DMS53 (cell line): ENCODE measurements at regions not wholly inside any gene's neighbourhood (a gene's known extent, or its start where the extent isn't known, plus 50 kb on each side); places are given as distances from the start of the nearest gene placed in this dataset.

ENCODE experiments used
- DNase-seq: peaks from one replicate; lab custom pipeline; 2025; lab: John Stamatoyannopoulos, UW

DNA sequence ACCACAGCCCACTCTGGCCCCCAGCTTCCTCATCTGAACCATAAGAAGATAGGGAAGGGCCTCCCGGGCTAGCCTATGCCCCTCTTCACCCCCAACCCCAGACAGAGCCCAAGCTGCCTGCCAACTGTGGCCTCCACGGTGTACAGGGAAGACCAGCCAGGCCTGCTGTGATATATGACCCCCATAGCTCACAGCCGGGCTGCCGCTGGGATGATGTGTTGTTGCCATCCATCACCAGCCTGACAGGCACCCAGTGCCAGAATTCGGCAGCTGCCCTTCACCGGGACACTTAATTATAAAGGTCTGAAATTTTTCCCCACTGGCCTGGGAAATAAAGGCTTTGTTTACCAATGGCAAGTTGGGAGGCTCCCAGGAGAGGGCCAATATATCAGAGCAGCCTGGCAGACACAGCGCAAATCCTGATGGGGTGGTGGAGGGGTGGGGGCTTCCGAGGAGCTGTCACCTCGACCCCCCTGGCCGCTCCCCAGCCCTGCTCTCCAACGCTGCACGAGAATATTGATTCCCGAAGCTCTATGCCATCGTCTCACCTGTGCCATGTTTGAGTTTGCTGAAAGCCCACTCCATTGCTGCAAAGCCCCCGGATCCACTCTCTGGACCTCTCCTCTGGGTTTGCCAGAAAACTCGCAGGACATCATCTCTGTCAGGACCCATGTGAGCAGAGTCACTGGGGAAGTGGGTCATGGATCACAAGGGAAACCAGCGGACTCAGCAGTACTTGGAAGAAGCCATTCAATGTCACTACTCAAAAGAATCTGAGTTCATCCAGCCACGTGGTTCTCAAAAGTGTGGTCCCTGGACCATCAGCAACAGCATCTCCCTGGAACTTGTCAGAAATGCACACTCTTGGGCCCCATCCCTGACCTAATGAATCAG, 296.9 kb downstream of the MN1 start:
- DNase-seq: no peak

DNA sequence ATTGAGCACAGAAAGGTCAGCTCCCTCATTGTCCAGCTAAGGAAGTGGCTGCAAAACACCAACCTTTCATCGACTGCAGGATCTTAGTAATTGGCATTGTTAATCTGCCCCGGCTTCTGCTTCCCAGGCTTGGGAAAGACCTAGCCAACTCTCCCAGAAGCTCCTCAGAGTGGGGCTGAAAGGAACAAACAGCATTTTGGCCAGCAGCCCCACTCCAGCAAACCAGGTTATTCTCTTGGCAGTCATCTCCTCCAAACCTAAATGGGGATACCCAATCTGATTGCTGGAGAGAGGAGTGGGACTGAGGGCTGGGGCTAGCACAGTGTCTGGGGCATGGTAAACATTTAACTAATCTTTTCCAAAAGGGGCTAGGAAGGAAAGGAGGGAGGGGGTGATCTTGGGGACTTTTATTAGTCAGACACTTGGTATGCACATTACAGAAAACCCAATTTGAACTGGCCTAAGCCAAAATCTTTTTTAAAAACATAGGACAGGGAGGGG, 294.4 kb downstream of the MN1 start:
- no peak for DNase-seq

DNA sequence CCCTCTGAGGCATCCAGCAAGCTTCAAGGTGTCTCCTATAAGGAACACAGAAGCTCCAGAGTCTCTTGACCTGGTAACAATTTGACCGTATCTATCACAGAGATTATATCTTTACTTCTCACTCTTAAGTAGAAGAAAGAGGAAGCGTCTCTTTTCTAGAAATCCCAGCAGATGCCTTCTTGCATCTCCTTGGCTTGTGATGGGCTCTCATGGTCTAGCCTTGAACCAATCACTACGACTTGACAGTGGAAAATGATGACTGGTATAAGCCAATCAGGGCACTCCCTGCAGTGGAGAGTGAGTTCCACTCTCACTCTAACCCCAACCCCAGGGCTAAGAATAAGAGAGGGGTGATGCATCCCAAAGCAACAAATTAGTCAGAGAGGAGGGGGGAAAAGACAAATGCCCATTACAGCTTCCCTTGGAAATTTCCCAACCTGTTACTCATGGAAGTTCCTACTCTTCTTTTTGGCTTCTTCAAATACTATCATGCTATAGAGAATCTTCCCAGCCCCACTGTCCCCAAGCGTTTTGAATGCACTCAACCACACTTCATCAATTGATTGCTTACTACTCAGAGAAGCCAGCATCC, 293.5 kb downstream of the MN1 start:
- DNase-seq: no peak

DNA sequence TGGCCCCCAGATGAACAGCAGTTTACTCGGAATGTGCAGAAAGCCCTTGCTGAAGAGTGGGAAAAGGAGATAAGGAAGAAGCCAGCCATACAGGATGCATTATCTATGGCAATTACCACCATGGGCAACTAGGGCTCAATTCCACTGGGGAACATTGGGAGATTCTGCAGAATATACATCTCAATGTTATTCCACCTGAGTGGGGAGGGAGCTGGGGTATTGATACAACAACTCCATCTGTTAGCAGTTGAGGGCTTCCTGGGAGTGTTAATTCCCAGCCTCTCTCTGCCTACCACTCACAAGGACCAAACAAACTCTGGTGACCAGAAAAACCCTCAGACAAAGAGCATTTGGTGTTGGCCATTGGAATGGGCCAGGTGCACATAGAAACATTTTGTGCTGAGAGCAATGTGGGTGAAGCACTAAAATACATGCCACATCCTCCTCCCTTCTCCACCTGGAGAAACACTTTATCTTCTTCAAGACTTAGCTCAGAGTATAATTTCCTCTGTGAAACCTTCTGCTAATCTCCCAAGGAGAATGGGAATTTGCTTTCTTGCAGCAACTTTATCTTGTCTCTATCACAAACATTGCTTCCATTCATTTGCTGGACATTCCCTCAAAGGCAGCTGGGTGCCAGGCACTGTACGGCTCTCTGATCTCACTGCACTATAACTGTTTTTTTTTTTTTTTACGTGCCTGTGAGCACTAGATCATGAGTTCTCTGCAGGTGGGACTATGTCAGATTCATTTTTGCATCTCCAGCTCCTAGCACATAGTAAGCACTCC, 292.2 kb downstream of the MN1 start:
- no peak for DNase-seq

DNA sequence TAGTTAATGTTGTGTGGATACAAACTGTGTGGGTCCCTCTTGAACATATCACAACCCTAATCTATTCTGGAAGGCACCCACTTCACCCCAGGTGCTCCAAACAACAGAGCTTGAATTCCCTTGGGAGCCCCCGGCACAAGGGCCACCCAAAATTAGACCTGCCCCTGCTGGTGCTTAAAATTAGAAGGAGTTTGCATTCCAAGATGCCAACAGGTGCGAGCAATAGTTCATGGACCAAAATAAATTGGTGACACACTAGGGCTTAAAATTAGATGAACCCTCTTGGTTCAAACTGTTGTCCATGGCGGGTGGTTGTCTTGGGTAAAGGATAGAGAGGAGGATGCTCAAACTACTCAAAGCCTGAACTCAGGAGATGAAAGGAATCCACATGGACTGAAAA, 291.5 kb downstream of the MN1 start:
- no peak for DNase-seq

DNA sequence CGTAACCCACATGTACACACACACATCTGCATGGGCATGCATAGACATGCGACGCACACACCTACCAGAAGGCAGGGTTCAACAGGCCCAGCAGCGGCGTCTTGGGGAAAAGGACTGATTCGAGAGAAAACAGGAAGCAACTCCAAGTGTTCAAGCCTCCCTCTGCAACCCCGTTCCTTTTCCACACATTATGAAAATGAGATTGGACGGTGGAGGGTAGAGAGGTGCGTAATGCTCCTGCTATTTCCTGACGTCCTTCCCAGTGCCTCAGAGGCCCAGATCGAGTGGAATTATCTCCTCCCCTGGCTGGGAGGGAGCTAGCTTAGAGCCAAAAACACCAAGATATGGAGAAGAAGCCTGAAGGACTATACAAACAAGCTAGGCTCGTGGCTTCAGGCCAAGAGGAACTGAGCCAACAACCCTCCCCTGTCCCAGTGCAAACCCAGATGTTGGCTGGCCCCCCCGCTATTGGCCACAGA, 289.2 kb downstream of the MN1 start:
- DNase-seq: no peak

DNA sequence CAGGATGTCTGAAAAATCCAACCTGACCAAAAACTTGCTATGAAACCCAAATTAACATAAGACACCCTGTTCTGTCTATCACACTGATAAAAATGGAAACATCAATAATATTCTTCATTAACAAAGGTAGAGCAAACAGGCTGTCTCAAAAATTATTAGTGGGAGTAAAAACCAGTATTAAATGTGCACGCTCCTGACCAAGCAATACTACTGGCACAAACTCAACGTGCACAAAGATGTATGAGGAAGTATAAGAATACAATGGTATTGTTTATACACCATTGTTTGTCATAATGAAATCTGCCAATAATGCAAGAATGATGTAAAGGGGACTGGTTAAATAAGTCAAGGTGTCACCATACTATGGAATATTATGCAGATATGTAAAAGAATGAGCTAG, 288.5 kb downstream of the MN1 start:
- no peak for DNase-seq

DNA sequence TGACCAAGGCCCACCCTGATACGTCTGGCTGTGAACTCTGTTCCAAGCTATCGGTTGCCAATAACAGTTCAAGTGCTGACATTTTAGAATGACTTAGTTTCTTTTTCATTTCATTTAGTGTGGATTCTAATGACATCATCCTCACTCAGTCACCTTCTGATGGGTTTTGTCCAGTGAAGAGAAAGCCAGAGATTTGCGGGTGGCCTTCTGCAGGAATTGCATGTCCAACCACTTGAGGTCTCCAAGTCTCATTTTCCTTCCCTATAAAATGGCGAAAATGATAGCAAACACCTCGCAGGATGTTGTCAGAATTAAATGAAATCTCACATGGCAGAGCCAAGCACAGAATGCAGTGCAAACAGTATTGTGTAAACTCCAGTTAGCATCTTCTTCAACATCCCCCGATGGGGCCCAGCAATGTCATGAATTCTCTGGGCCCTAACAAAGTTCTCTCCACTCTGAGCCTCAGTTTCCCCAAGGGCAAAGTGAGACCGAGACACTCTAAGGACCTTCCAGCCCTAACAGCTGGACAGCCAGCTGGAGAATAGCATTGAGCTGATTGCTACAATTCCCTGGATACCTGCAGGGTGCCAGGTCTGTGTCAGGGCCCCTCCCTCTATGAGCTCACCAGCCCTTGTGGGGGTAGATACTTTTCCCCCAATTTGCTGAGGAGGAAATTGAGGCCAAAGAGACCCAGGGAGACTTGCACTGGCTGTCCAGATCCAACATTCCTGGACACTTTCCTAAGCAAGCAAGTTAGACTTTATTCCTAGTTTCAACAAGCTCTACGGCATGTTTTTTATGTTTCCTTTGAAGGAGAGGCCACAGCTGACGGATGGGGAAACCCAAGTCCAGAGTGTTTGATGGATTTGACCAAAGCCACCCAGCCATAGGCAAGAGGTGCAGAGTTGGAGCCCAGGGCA, 286.7 kb downstream of the MN1 start:
- DNase-seq: no peak

DNA sequence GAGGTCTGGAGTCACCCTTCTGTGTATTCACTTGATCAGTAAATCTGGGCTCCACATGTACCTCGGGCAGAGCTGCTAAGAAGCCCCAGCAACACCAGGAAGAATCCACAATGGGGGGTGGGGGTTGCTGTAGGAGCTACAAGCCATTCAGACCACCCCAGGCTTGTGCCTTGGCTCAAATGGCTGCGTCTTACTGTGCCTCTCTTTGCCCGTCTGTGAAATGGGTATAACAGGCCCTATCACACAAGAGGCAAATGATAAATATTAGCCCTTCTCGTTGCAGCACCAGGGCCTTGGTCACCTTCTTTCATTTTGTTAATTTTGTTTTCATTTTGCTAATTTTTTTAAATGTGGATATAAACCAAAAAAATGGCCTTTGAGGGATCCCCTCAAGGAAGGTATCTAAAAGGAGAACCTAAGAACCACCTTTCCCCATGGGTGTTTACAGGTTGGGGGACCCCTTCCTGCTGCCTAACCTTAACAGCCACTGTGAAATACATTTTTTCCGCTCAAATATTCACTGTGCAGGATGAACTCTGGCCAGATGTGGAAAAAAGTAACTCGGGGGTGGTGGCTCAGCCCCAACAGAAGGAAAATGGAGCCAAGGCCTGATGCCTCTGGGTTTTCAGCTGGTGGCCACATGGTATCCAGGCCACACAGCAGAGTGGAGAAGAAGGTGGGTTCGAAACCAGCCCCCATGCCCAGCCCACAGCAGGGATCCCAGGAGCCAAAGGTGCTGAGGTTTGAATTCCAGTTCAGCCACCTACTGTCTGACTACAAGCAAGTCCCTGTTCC, 284.0 kb downstream of the MN1 start:
- no peak for DNase-seq

DNA sequence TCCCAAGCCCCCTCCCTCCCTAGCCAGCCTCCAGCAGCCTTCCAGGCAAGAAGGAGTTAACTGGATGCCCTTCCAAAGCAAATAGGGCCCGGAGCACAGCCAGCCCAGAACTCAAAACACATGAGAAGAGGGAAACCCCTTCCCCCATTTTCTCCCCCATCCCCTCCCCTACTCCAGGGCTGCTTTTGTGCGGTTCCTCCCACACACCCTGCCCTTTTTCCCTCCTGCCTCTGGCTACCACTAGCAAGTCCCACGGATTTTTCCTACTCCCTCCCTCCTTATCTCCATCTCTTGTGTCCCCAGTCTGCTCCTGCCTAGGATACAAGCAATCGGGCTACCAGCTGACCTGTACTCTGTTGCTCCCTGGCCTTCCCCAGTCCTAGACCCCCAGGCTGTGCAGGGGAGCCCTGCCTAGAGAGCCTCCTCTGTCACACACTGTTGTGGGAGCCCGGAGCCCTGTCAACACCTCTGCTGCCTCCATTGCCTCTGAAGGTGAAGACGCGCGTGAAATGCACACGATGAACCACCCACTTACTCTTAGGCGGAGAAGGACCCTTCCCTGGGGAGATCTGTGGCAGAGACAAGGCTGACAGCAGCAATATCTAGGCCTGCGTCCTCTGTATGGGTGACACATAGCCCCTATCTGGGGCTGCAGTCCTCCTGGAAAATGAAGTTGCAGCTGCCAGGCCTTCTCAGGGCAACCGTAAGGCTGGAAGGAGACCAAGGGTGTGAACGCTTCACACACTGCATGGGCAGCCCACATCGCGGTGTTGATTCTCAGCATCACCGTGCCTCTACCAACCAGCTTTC, 282.8 kb downstream of the MN1 start:
- DNase-seq: no peak

DNA sequence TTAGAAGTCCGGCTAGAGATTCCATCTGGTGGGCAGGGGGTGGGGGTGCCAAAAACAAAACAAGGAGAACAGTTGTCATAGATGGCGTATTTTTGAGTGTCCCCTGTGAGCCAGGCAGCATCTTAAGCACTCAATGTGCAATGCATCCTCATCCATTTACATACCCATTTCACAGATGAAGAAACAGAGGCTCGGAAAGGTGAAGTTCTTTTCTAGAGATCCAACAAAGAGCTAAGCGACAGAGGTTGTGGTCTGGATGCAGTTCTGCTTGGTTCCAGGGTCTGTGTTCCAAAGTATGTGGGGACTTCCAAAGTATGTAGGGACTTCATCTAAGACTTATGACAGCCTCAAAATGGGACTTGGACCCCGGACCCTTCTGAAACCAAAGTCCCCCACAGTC, 277.8 kb downstream of the MN1 start:
- DNase-seq: no peak

DNA sequence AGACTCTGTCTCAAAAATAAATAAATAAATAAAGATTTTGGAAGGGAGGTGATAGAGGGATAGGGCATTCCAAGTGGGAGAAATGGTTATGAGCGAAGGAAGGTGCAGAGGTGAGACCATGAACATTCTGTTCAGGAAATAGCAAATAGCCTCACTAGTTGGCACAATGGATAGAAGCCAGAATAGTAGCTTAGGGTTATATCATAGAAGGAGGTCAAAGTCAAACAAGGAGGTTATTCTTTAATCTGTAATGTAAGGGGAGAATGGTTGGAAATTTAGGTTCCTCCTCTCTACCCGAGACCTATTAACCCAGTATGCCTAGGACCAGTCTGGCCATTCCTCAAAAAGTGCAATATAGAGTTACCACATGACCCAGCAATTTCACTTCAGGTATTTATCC, 275.8 kb downstream of the MN1 start:
- DNase-seq: no peak

DNA sequence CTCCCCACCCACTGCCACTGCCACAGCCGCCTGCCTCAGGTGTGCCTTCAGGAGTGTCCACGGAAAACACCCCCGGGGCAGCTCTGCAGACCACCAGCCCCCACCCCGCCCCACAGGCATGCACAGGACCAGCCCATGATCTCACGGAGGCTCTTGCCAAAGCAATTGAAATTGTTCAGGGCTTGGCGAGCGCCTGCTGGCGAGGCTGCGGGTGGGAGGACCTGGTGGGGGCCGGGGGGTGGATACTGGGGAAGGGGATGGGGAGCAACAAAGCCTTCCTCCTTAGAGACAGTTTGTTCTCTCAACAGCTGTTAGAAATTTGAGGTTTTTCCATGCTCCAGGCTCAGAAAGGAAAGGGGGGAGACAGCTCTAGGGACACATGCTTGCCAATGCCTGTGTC, 274.7 kb downstream of the MN1 start:
- no peak for DNase-seq

DNA sequence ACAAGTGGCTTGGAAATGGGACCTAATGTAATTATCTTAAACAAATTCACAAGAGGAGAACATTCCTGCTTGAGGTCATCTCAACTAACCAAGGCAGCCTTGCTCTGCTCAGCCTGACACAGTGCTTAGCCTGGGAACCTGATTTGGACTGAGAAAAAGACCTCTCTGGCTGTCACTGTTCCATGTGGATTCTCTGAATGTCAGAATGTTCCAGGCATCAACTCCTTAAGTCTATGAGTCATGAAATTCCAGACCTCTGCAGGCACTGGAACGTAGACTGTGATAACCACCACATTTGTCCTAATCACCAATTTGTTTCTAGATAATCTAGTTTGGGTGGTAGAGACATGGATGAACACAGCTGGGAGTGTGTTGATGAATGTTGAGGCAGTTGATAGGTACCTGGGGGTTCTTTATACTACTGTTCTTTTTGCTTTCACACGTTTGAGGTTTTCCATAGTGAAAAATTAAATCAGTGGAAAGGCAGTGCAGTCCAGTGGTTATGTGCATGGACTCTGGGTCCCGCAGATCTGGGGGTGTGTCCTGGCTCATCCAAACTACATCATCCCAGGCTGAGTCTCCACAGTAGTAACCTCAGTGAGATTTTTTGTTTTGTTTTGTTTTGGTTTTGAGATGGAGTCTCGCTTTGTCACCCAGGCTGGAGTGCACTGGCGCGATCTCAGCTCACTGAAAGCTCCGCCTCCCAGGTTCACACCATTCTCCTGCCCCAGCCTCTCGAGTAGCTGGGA, 269.6 kb downstream of the MN1 start:
- no peak for DNase-seq

DNA sequence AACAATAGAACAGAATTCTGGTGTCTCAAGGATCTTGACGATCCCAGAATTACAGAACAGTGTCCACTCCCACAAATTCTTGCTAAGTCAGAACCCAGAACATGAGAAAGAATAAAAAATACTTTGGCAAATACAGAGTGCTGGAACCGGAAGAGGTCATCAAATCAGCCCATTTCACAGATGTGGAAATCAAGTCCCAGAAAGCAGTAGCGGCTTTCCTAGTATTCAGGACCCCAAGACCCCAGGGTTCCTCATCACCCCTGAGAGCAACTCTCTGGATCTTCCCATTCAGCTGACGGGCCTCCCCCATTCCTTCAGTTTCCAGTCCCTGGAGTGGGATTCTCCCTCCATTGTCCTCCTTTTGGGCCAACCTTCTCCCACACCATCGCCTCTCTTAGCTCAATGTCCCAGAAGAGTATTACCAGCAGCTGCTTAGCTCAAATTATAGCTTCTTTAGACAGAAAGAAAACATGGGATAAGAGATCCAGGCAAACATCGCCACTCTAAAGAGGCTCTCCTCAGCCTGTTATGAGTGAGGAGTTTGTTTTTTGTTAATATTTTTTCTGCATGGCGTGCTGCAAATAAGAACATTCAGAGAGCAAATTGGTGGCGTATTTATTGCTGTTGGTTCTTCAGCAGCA, 268.3 kb downstream of the MN1 start:
- DNase-seq: no peak

DNA sequence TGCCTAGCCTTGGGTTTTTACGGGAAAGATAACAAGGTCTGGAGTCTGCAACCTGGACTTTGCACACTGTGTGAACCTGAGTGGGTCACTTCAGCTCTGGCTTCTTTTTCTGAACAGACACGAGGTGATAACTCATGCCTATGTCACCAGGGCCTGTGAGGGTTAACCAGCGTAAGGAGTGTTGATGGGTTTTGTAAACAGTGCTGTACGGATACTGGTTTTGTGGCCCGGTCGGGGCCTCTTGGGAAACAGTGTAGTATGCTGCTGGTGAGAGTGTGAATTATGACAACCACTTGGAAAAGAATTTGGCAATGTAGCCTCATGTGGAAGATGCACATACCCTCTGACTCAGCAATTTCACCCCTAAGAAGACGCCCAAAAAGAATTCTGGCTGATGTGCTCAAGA, 266.8 kb downstream of the MN1 start:
- no peak for DNase-seq

DNA sequence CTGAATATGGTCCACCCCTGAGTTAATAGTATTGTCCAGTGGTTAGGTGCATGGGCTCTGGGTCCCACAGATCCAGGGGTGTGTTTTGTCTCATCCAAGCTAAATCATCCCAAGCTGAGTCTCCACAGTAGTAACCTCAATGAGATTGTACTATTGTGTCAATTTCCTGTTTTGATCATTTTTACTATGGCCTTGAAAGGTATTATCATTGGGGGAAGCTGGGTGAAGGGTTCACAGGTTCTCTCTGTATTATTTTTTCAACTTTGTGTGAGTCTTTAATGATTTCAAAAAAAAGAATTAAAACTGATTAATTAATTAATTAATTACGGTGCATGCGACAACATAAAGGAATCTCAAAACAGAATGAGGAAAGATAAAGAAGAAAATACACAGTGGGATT, 266.1 kb downstream of the MN1 start:
- DNase-seq: no peak

DNA sequence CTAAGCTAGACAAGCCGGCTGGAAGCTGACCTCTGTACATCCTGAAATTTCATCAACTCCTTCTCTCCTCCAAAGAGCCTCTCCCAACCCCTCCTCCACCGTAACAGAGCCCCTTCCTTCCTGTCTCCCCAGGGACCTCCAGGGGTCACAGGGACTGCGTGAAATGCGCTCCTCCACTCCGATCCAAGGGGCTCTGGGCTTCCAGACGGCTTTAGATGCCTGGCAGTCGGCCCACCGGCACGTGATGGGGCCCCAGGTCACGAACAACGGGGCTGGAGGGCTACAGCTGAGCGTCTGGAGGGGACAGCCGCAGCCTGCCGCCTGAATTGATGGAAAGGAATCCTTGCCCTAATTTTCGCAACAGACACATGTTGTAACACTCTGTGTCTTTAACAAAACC, 264.1 kb downstream of the MN1 start:
- DNase-seq: no peak

DNA sequence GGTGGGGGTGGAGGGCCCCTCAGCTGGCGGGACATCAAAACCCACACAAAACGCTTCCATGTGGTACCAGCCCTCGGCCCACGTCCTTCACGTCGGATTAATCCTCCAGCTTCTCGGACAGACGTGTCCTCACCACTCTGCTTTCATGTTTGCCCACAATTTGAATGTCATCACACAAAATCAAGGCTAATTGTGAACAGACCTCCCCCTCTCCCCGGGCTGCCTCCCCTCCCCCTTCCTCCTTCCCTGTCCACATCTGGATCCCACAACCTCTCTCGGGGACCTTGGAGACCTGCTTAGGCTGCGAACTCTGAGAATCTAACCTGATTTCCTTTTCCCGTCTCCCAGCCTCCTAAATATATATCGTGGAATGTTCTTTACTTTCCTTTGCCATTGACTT, 262.9 kb downstream of the MN1 start:
- DNase-seq: no peak
